ENCODE measurements at regions not wholly inside any gene's neighbourhood (a gene's known extent, or its start where the extent isn't known, plus 50 kb on each side); places are given as distances from the start of the nearest gene placed in this dataset.

DNA sequence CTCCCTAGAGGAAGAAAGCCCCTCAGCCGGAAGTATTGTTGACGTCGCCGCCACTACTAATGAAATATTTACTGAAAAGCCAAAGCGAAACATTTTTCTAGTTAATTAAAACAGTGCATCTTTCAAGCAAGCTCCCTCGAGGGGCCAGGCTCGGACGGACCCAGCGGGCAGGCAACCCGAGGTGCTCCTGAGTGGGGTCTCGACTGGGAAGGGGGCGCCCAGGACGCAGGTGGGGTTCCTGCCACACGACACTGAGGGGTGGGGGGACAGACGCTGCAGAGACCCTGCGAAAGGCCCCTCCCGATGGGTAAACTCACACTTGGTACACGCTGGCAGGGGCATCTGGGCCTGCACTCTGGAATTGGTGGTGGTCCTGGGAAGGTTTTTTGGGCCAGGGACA, 72.4 kb upstream of the ADGRA1 start:
- TF ChIP-seq POLR2A (IDR thresholded peaks at IDR 0.05): no peak
- TF ChIP-seq, protein P1, sequence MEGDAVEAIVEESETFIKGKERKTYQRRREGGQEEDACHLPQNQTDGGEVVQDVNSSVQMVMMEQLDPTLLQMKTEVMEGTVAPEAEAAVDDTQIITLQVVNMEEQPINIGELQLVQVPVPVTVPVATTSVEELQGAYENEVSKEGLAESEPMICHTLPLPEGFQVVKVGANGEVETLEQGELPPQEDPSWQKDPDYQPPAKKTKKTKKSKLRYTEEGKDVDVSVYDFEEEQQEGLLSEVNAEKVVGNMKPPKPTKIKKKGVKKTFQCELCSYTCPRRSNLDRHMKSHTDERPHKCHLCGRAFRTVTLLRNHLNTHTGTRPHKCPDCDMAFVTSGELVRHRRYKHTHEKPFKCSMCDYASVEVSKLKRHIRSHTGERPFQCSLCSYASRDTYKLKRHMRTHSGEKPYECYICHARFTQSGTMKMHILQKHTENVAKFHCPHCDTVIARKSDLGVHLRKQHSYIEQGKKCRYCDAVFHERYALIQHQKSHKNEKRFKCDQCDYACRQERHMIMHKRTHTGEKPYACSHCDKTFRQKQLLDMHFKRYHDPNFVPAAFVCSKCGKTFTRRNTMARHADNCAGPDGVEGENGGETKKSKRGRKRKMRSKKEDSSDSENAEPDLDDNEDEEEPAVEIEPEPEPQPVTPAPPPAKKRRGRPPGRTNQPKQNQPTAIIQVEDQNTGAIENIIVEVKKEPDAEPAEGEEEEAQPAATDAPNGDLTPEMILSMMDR (IDR thresholded peaks at IDR 0.05): no peak

All from Peyer's patch (tissue), 4 donors.